ENCODE measurements at regions not wholly inside any gene's neighbourhood (a gene's known extent, or its start where the extent isn't known, plus 50 kb on each side); places are given as distances from the start of the nearest gene placed in this dataset.

- H3K27ac ChIP-seq, result no peak overlapping the region
- H3K4me3 ChIP-seq, result no peak overlapping the region
- TF ChIP-seq POLR2AphosphoS5 (IDR thresholded peaks at IDR 0.05) (no peak), CTCF (IDR thresholded peaks at IDR 0.05) (no peak), POLR2A (IDR thresholded peaks at IDR 0.05) (no peak)
- no peaks in the 10 kb centered on the region for H3K4me1 ChIP-seq (replicated peaks)
- intact Hi-C loops (cut with DNase I), result no loop called here
- H3K36me3 ChIP-seq, result no peaks in the 10 kb centered on the region
- H3K9me3 ChIP-seq, result no peaks in the 10 kb centered on the region
- DNase-seq (ENCODE audit: low spot score), result no peak
- H3K27me3 ChIP-seq (replicated peaks; ENCODE audit: insufficient read depth), result no peaks in the 10 kb centered on the region
- 94% methylated on average over 3 of the region's 3 CpGs for WGBS
Observed at GRCh38 chr7:392822-393221, 102.9 kb downstream of the FOXL3 start.

GRCh38 chr7:395643-396042, 105.7 kb downstream of the FOXL3 start:
- no peak overlapping the region for H3K4me3 ChIP-seq
- H3K27me3 ChIP-seq (replicated peaks; ENCODE audit: insufficient read depth), result no peaks in the 10 kb centered on the region
- intact Hi-C loops (cut with DNase I), result no loop called here
- no peaks in the 10 kb centered on the region for H3K9me3 ChIP-seq
- no peak for DNase-seq (ENCODE audit: low spot score)
- TF ChIP-seq POLR2A (IDR thresholded peaks at IDR 0.05) (no peak), POLR2AphosphoS5 (IDR thresholded peaks at IDR 0.05) (no peak), CTCF (IDR thresholded peaks at IDR 0.05) (no peak)
- H3K36me3 ChIP-seq, result no peaks in the 10 kb centered on the region
- H3K4me1 ChIP-seq (replicated peaks), result no peaks in the 10 kb centered on the region
- H3K27ac ChIP-seq, result no peak overlapping the region

- Histone ChIP-seq H3K27ac (no peak overlapping the region), H3K9me3 (no peaks in the 10 kb centered on the region), H3K36me3 (no peaks in the 10 kb centered on the region), H3K27me3 (replicated peaks; ENCODE audit: insufficient read depth) (no peaks in the 10 kb centered on the region), H3K4me3 (no peak overlapping the region), H3K4me1 (replicated peaks) (no peaks in the 10 kb centered on the region)
- TF ChIP-seq CTCF (IDR thresholded peaks at IDR 0.05), result no peak
- no peak for DNase-seq (ENCODE audit: low spot score)
- WGBS, result 93% methylated on average over 2 of the region's 2 CpGs
- intact Hi-C loops (cut with DNase I), result no loop called here
Observed at GRCh38 chr7:398888-399287, 108.9 kb downstream of the FOXL3 start.

GRCh38 chr7:400901-401485, 111.0 kb downstream of the FOXL3 start:
- WGBS, result 88% methylated on average over 9 of the region's 9 CpGs
- Histone ChIP-seq H3K27me3 (replicated peaks; ENCODE audit: insufficient read depth) (no peaks in the 10 kb centered on the region), H3K4me3 (no peak overlapping the region), H3K27ac (no peak overlapping the region), H3K4me1 (replicated peaks) (no peaks in the 10 kb centered on the region), H3K9me3 (no peaks in the 10 kb centered on the region), H3K36me3 (no peaks in the 10 kb centered on the region)
- no peak for TF ChIP-seq POLR2A (IDR thresholded peaks at IDR 0.05)
- TF ChIP-seq CTCF (IDR thresholded peaks at IDR 0.05), result no peak
- TF ChIP-seq POLR2AphosphoS5 (IDR thresholded peaks at IDR 0.05), result no peak
- no peak for DNase-seq (ENCODE audit: low spot score)
- intact Hi-C loops (cut with DNase I), result no loop called here

GRCh38 chr7:401495-401894, 111.5 kb downstream of the FOXL3 start:
- no peak overlapping the region for H3K4me3 ChIP-seq
- no peak for TF ChIP-seq CTCF (IDR thresholded peaks at IDR 0.05)
- no peak for TF ChIP-seq POLR2A (IDR thresholded peaks at IDR 0.05)
- TF ChIP-seq POLR2AphosphoS5 (IDR thresholded peaks at IDR 0.05), result no peak
- H3K9me3 ChIP-seq, result no peaks in the 10 kb centered on the region
- H3K4me1 ChIP-seq (replicated peaks), result no peaks in the 10 kb centered on the region
- no peak overlapping the region for H3K27ac ChIP-seq
- WGBS, result 95% methylated on average over 11 of the region's 11 CpGs
- DNase-seq (ENCODE audit: low spot score), result no peak
- H3K27me3 ChIP-seq (replicated peaks; ENCODE audit: insufficient read depth), result no peaks in the 10 kb centered on the region
- H3K36me3 ChIP-seq, result no peaks in the 10 kb centered on the region
- intact Hi-C loops (cut with DNase I), result no loop called here

Data from prostate gland (tissue), 2 donors.